ENCODE measurements at regions not wholly inside any gene's neighbourhood (a gene's known extent, or its start where the extent isn't known, plus 50 kb on each side); places are given as distances from the start of the nearest gene placed in this dataset.
A peak's percentile ranks its signal among the peaks of the same experiment; 100 is the strongest.
"Not testable (repeated sequence)": the region's sequence is repeated elsewhere in the genome, so short reads cannot be mapped to it uniquely, and the experiment has no call there.

DNA sequence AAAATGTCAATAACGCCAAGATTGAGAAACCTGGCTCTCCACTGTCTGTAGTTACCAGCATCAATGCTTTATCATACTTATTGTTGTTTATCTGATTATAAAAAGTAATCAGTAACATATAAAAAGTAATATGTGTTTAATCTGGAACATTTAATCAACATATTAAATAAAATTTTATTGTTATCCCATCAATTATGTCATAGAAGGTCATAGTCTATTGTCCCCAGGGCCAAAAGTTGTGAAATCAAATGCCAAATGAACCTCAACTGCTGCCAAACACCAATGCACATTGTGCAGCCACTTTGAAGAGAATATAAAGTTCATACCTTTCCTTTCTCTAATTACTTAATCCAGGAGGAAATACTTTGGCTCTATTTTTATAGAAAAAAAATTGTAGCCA lies 106.6 kb downstream of the EOMES start:
- no peak overlapping the region for H3K4me3 ChIP-seq (ENCODE audit: low read depth in 1 of 5, low read length in 5 of 5)

DNA sequence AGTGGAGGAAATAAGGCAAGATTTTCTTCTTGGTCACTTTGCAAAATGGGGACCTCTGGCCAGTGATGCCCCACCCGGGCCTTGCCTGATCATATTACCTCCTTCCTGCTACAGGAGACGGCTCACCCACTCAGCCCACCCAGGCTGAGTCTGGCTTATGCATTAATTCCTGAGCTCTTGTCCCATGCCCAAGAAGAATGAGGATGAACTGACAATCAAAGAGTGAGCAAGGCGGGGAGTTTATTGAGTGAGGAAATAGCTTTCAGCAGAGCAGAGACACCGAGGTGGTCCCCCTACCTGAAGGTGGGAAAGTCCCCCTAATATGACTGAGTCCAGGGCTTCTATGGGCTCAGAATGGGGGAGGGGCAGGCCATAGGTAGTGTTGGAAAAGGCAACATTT lies 107.5 kb downstream of the EOMES start:
- no peaks in the 10 kb centered on the region for H3K36me3 ChIP-seq (ENCODE audit: control insufficient read depth in 5 of 5, insufficient read depth in 5 of 5, low read length in 5 of 5)
- H3K9ac ChIP-seq (ENCODE audit: low read length in 5 of 5): no peak overlapping the region
- peaks cover 7 to 19% (median 13%) of the 10 kb centered on the region in 5 donors for H3K9me3 ChIP-seq (ENCODE audit: control insufficient read depth in 5 of 5, low read length in 5 of 5)
- H3K27ac ChIP-seq (ENCODE audit: low read depth, low read length): no peak overlapping the region
- H3K4me1 ChIP-seq (ENCODE audit: control insufficient read depth in 5 of 5, insufficient read depth in 5 of 5, low read length in 5 of 5): no peaks in the 10 kb centered on the region
- no peaks in the 10 kb centered on the region for H3K27me3 ChIP-seq (ENCODE audit: control insufficient read depth in 5 of 5, insufficient read depth in 4 of 5, low read length in 5 of 5)
- H3K4me3 ChIP-seq (ENCODE audit: low read depth in 1 of 5, low read length in 5 of 5): peak overlapping the region in 2 of 5 donors; percentile 6 to 31

More for the DNA sequence above, 106.6 kb downstream of the EOMES start:
- Histone ChIP-seq H3K9me3 (ENCODE audit: control insufficient read depth in 5 of 5, low read length in 5 of 5) (peaks cover 7 to 19% (median 13%) of the 10 kb centered on the region in 5 donors), H3K36me3 (ENCODE audit: control insufficient read depth in 5 of 5, insufficient read depth in 5 of 5, low read length in 5 of 5) (no peaks in the 10 kb centered on the region), H3K27me3 (ENCODE audit: control insufficient read depth in 5 of 5, insufficient read depth in 4 of 5, low read length in 5 of 5) (no peaks in the 10 kb centered on the region), H3K27ac (ENCODE audit: low read depth, low read length) (no peak overlapping the region), H3K9ac (ENCODE audit: low read length in 5 of 5) (no peak overlapping the region), H3K4me1 (ENCODE audit: control insufficient read depth in 5 of 5, insufficient read depth in 5 of 5, low read length in 5 of 5) (no peaks in the 10 kb centered on the region)

DNA sequence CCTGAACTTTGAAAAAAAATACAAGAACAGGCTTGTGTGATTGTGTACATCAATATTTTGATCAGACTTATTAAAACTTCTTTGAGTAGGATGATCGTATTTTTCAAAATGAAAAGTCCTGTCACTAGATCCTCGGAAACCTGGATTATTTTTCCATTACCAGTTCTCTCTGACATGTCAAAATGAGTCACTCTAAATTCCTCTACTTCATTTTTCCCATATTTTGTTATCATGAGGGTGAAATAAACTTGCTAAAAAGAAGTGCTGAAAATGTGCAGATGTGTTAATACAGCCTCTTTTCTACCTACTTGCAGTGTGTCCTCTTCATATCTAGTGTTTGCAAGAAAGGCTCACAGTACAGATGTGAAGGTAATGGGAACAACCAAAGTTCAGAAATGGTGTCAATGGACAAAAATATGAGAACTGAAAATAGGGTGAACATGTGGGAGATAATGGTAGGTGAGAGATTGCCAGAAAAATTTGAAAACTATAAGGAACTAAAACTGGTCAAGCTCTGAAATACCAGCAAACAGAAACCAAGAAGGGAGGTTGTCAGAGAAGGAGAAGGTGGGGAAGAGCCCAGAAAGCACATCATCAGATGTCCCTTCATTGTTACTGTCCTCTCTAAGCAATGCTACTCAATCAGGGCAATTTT lies 108.2 kb downstream of the EOMES start:
- peaks cover 7 to 19% (median 13%) of the 10 kb centered on the region in 5 donors for H3K9me3 ChIP-seq (ENCODE audit: control insufficient read depth in 5 of 5, low read length in 5 of 5)
- no peak overlapping the region for H3K4me3 ChIP-seq (ENCODE audit: low read depth in 1 of 5, low read length in 5 of 5)
- H3K27ac ChIP-seq (ENCODE audit: low read depth, low read length): no peak overlapping the region
- no peak overlapping the region for H3K9ac ChIP-seq (ENCODE audit: low read length in 5 of 5)
- no peaks in the 10 kb centered on the region for H3K4me1 ChIP-seq (ENCODE audit: control insufficient read depth in 5 of 5, insufficient read depth in 5 of 5, low read length in 5 of 5)
- H3K36me3 ChIP-seq (ENCODE audit: control insufficient read depth in 5 of 5, insufficient read depth in 5 of 5, low read length in 5 of 5): no peaks in the 10 kb centered on the region
- H3K27me3 ChIP-seq (ENCODE audit: control insufficient read depth in 5 of 5, insufficient read depth in 4 of 5, low read length in 5 of 5): no peaks in the 10 kb centered on the region

DNA sequence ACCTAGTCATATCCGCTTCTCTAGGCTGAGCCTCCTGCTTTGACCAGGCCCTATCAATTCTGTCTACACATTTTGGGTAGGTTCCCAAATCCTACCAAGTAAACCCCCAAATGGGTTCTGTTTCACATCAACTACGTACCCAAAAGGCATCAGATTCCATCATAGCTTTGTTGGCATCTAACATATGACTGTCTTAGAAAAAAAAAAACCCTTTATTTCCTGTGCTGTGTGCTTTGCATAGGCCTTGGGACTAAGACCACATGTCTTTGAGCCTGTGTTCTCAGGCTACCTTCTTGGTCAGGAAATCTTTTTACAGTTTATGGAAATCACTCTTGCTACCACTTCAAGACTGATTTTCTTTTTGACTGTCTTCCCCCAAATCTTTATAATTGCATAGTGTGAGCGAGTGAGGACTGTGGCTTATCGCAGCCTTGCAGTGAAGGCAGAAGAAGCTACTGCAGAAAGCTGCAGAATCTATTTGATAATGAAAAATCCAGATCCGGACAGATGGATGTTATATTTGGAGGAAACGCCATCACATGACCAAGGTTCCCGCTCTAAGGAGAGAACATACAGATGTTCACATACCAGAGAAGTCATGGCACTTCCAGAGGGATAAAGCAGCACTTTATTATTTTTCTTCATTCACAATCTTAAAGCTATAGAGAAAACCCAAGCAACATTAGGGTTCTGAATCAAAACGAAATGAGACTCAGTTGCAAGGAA lies 111.2 kb downstream of the EOMES start:
- Histone ChIP-seq H3K4me1 (ENCODE audit: control insufficient read depth in 5 of 5, insufficient read depth in 5 of 5, low read length in 5 of 5) (peaks cover 0 to 2% (median 0%) of the 10 kb centered on the region in 5 donors), H3K36me3 (ENCODE audit: control insufficient read depth in 5 of 5, insufficient read depth in 5 of 5, low read length in 5 of 5) (no peaks in the 10 kb centered on the region), H3K4me3 (ENCODE audit: low read depth in 1 of 5, low read length in 5 of 5) (no peak overlapping the region), H3K9ac (ENCODE audit: low read length in 5 of 5) (no peak overlapping the region), H3K9me3 (ENCODE audit: control insufficient read depth in 5 of 5, low read length in 5 of 5) (peaks cover 7 to 19% (median 13%) of the 10 kb centered on the region in 5 donors), H3K27me3 (ENCODE audit: control insufficient read depth in 5 of 5, insufficient read depth in 4 of 5, low read length in 5 of 5) (no peaks in the 10 kb centered on the region), H3K27ac (ENCODE audit: low read depth, low read length) (no peak overlapping the region)

DNA sequence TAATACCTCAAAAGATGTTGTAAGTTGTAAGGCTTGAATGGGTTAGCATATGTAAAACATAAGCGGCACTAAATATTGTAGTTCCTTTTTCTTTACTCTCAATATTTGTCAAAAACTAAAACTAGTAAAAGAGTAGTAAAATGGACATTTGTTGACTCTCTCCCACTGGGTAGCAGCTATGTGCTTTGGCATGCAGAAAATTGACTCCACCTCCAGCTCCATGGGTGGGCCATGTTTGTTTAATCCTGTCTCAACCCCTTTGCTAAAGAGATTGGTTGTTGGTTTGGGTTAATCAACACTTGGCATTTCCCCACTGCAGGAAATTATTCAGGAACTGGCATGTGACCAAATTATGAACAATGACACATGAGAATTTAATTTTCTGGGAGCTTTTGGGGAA lies 114.8 kb downstream of the EOMES start:
- Histone ChIP-seq H3K27ac (ENCODE audit: low read depth, low read length) (no peak overlapping the region), H3K4me3 (ENCODE audit: low read depth in 1 of 5, low read length in 5 of 5) (no peak overlapping the region), H3K9ac (ENCODE audit: low read length in 5 of 5) (no peak overlapping the region), H3K27me3 (ENCODE audit: control insufficient read depth in 5 of 5, insufficient read depth in 4 of 5, low read length in 5 of 5) (no peaks in the 10 kb centered on the region), H3K36me3 (ENCODE audit: control insufficient read depth in 5 of 5, insufficient read depth in 5 of 5, low read length in 5 of 5) (no peaks in the 10 kb centered on the region), H3K9me3 (ENCODE audit: control insufficient read depth in 5 of 5, low read length in 5 of 5) (no peaks in the 10 kb centered on the region), H3K4me1 (ENCODE audit: control insufficient read depth in 5 of 5, insufficient read depth in 5 of 5, low read length in 5 of 5) (peaks cover 0 to 2% (median 0%) of the 10 kb centered on the region in 5 donors)

DNA sequence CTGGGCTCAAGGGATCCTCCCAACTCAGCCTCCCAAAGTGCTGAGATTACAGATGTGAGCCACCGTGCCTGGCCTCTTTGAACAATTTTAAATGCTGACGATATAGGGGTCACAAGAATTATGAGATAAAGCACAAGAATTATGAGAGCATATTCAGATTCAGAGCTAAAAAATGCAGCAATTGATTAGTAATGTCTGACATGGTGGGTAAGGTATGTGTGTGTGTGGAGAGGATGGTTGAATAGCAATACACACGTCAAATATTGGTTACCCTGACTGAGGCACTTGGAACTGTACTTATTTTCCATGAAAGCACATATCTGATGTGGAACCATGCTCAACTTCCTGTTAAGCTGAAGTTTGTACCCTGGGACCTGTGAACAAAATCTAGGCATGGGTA lies 115.6 kb downstream of the EOMES start:
- Histone ChIP-seq H3K4me3 (ENCODE audit: low read depth in 1 of 5, low read length in 5 of 5) (no peak overlapping the region), H3K4me1 (ENCODE audit: control insufficient read depth in 5 of 5, insufficient read depth in 5 of 5, low read length in 5 of 5) (peaks cover 0 to 2% (median 0%) of the 10 kb centered on the region in 5 donors)

DNA sequence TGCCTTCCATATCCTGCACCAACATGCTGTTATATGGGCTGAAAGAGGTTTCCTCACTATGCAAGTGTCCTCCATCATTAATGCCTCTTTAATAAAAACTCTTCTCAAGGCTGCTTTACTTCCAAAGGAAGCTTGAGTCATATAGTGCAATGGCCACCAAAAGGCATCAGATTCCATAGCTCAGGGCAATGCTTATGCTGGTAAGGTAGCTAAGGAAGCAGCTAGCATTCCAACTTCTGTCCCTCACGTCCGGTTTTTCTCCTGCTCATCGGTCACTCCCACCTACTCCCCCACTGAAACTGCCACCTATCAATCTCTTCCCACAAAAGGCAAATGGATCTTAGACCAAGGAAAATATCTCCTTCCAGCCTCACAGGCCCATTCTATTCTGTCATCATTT lies 117.1 kb upstream of the SLC4A7 start:
- H3K9ac ChIP-seq (ENCODE audit: low read length in 5 of 5); H3K9me3 ChIP-seq (ENCODE audit: control insufficient read depth in 5 of 5, low read length in 5 of 5); H3K4me1 ChIP-seq (ENCODE audit: control insufficient read depth in 5 of 5, insufficient read depth in 5 of 5, low read length in 5 of 5); H3K36me3 ChIP-seq (ENCODE audit: control insufficient read depth in 5 of 5, insufficient read depth in 5 of 5, low read length in 5 of 5); H3K4me3 ChIP-seq (ENCODE audit: low read depth in 1 of 5, low read length in 5 of 5); H3K27me3 ChIP-seq (ENCODE audit: control insufficient read depth in 5 of 5, insufficient read depth in 4 of 5, low read length in 5 of 5); H3K27ac ChIP-seq (ENCODE audit: low read depth, low read length): not testable (repeated sequence)

More for the DNA sequence above, 115.6 kb downstream of the EOMES start:
- Histone ChIP-seq H3K9me3 (ENCODE audit: control insufficient read depth in 5 of 5, low read length in 5 of 5) (no peaks in the 10 kb centered on the region), H3K27me3 (ENCODE audit: control insufficient read depth in 5 of 5, insufficient read depth in 4 of 5, low read length in 5 of 5) (no peaks in the 10 kb centered on the region), H3K36me3 (ENCODE audit: control insufficient read depth in 5 of 5, insufficient read depth in 5 of 5, low read length in 5 of 5) (no peaks in the 10 kb centered on the region), H3K27ac (ENCODE audit: low read depth, low read length) (no peak overlapping the region), H3K9ac (ENCODE audit: low read length in 5 of 5) (no peak overlapping the region)

DNA sequence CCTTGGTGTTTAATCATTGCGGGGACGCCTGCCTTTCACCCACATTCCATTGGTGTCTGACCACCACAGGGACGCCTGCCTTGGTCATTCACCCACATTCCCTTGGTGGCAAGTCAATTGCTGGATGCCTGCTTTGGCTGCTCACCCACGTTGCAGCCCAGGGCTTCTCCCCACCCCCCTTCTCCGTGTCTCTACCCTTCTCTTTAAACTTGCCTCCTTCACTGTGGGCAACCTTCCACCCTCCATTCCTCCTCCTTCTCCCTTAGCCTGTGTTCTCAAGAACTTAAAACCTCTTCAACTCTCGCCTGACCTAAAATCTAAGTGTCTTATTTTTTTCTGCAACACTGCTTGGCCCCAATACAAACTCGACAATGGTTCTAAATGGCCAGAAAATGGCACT lies 115.6 kb upstream of the SLC4A7 start:
- H3K36me3 ChIP-seq (ENCODE audit: control insufficient read depth in 5 of 5, insufficient read depth in 5 of 5, low read length in 5 of 5); H3K4me1 ChIP-seq (ENCODE audit: control insufficient read depth in 5 of 5, insufficient read depth in 5 of 5, low read length in 5 of 5); H3K9me3 ChIP-seq (ENCODE audit: control insufficient read depth in 5 of 5, low read length in 5 of 5); H3K9ac ChIP-seq (ENCODE audit: low read length in 5 of 5); H3K27ac ChIP-seq (ENCODE audit: low read depth, low read length); H3K4me3 ChIP-seq (ENCODE audit: low read depth in 1 of 5, low read length in 5 of 5); H3K27me3 ChIP-seq (ENCODE audit: control insufficient read depth in 5 of 5, insufficient read depth in 4 of 5, low read length in 5 of 5): not testable (repeated sequence)

DNA sequence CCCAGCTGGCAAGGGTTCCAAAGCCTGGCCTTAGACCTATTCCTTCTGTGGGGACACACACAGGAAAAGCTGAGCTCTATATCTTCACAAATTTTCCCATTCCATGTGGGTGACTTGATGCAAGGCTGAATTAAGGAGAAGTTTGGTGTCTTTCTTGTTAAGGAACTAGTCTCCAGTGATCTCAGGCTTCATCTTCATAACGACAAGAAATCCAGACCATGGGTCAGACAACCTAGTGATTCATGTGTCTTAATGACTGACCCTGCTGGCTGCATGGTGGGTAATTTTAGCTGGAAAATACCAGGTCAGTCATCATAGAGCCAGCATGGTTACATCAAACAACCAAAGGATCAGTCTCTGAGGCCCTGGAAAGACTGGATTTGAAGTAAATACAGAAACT lies 112.7 kb upstream of the SLC4A7 start:
- Histone ChIP-seq H3K9me3 (ENCODE audit: control insufficient read depth in 5 of 5, low read length in 5 of 5) (peaks cover 0 to 6% (median 0%) of the 10 kb centered on the region in 5 donors), H3K36me3 (ENCODE audit: control insufficient read depth in 5 of 5, insufficient read depth in 5 of 5, low read length in 5 of 5) (no peaks in the 10 kb centered on the region), H3K27ac (ENCODE audit: low read depth, low read length) (no peak overlapping the region)

DNA sequence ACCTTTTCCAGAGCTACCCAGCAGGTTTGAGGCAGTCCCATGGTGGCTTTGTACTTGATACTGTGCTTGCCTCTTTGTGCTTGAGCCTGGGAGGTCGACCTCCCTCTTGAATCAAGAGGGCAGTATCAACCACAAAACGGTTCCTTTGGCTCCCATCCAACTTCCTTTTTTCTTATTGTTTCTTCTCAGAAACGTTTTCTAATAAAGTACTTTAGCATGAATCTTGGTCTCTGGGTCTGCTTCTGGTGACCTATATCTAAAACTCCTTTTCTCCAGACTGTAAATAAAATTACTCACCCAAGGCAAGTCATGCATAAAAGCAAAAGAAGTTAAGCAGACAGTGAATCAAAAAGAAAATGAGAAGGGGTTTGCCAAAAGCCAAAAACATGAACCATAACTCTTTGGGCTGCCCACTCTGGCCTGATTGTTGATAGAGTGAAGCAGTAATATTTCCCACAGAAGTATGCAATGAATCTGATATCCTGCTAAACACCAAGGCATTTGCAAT lies 112.2 kb upstream of the SLC4A7 start:
- Histone ChIP-seq H3K9me3 (ENCODE audit: control insufficient read depth in 5 of 5, low read length in 5 of 5) (peaks cover 0 to 6% (median 0%) of the 10 kb centered on the region in 5 donors), H3K4me3 (ENCODE audit: low read depth in 1 of 5, low read length in 5 of 5) (no peak overlapping the region), H3K27me3 (ENCODE audit: control insufficient read depth in 5 of 5, insufficient read depth in 4 of 5, low read length in 5 of 5) (no peaks in the 10 kb centered on the region), H3K9ac (ENCODE audit: low read length in 5 of 5) (no peak overlapping the region), H3K4me1 (ENCODE audit: control insufficient read depth in 5 of 5, insufficient read depth in 5 of 5, low read length in 5 of 5) (peaks cover 2 to 16% (median 8%) of the 10 kb centered on the region in 5 donors), H3K36me3 (ENCODE audit: control insufficient read depth in 5 of 5, insufficient read depth in 5 of 5, low read length in 5 of 5) (no peaks in the 10 kb centered on the region), H3K27ac (ENCODE audit: low read depth, low read length) (no peak overlapping the region)

More for the DNA sequence above, 112.7 kb upstream of the SLC4A7 start:
- Histone ChIP-seq H3K27me3 (ENCODE audit: control insufficient read depth in 5 of 5, insufficient read depth in 4 of 5, low read length in 5 of 5) (no peaks in the 10 kb centered on the region), H3K9ac (ENCODE audit: low read length in 5 of 5) (no peak overlapping the region), H3K4me1 (ENCODE audit: control insufficient read depth in 5 of 5, insufficient read depth in 5 of 5, low read length in 5 of 5) (peaks cover 2 to 11% (median 4%) of the 10 kb centered on the region in 5 donors), H3K4me3 (ENCODE audit: low read depth in 1 of 5, low read length in 5 of 5) (no peak overlapping the region)
